ENCODE measurements at regions not wholly inside any gene's neighbourhood (a gene's known extent, or its start where the extent isn't known, plus 50 kb on each side); places are given as distances from the start of the nearest gene placed in this dataset.

DNA sequence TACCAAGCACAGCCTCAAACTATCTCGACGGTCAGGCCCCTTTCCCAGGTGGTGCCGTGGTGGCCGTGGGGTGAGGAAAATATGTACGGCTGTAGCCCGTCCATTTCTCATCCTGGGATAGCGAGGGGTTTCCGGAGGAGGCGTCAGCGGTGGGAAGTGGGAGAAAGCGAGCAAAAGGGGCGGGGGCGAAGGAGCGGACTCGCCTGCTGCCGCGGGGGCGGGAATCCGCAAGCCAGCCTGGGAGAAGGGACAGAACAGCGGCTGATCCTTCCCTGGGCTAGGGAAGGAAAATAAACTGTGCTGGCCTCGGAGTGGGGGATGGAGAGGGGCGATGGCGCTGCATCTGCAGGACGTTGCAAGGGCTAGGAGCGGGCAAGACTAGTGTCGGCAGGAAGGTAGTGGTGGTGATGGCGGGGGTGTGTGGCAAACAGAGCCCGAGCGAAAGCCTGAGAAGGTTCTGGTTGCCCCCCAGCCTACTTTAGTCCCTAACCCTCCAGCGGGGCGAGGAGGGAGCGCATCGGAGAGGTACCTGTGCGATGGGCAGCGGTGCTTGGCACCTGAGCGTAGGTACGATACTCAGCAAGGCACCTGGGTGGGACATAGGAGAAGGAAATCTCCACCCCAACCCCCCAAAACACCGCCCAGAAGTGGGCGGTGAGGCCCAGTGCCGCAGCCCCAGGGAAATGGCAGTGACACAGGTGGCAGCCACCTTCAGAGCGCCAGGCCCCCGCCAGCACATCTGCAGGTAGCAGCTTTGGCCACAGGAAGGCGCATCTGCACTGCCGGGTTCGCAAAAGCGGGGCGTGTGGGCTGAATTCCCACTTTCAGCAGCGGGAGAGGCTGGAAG is 49.9 kb upstream of the STEAP1B start:
- no peaks in the 10 kb centered on the region for H3K9me3 ChIP-seq (ENCODE audit: control insufficient read depth, insufficient read depth, low read length)
- H3K4me3 ChIP-seq (ENCODE audit: low read depth, low read length), result peak overlapping the region; percentile 64
- no peak for DNase-seq (ENCODE audit: low read depth, low spot score)
- ChIA-PET CTCF (no interaction called here), POLR2A (no interaction called here)
- TF ChIP-seq, protein P1, sequence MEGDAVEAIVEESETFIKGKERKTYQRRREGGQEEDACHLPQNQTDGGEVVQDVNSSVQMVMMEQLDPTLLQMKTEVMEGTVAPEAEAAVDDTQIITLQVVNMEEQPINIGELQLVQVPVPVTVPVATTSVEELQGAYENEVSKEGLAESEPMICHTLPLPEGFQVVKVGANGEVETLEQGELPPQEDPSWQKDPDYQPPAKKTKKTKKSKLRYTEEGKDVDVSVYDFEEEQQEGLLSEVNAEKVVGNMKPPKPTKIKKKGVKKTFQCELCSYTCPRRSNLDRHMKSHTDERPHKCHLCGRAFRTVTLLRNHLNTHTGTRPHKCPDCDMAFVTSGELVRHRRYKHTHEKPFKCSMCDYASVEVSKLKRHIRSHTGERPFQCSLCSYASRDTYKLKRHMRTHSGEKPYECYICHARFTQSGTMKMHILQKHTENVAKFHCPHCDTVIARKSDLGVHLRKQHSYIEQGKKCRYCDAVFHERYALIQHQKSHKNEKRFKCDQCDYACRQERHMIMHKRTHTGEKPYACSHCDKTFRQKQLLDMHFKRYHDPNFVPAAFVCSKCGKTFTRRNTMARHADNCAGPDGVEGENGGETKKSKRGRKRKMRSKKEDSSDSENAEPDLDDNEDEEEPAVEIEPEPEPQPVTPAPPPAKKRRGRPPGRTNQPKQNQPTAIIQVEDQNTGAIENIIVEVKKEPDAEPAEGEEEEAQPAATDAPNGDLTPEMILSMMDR (IDR thresholded peaks at IDR 0.05; ENCODE audit: low read depth, low read length), result peak; percentile 48
- H3K27ac ChIP-seq (ENCODE audit: low read depth, low read length), result no peak overlapping the region
- H3K27me3 ChIP-seq (ENCODE audit: control insufficient read depth, insufficient read depth, low read length), result peaks cover 16% of the 10 kb centered on the region

All from AG04450 (cell line).